GM21381 (cell line): ENCODE measurements at regions not wholly inside any gene's neighbourhood (a gene's known extent, or its start where the extent isn't known, plus 50 kb on each side); places are given as distances from the start of the nearest gene placed in this dataset.
"Not testable (repeated sequence)": the region's sequence is repeated elsewhere in the genome, so short reads cannot be mapped to it uniquely, and the experiment has no call there.

Source experiments
- ATAC-seq: cut with Tn5 transposase; IDR thresholded peaks from one replicate; pipeline ENCODE4 v1.9.1; 2021; ENCODE audit warnings: mild to moderate bottlenecking, moderate library complexity; ENCODE audit not compliant: unreplicated experiment

DNA sequence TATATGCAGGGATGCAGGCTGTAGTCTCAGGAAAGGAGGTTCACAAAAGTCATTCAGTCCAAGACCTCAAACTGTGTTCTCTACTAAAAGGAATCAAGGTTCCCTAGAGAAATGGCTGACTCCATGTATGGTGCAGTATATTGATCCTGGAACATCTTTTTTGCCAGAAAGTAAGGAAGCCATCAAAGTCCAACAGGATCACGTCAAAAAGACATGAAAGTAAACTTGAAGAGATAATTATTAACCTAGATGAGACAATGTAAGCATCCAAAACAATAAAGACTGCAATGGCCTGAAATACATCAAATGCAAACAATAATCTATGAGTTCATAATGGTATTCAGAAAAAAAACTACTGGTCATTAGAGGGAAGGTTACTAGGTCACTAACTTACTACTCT is 115.6 kb upstream of the FABP2 start:
- ATAC-seq, result not testable (repeated sequence)

DNA sequence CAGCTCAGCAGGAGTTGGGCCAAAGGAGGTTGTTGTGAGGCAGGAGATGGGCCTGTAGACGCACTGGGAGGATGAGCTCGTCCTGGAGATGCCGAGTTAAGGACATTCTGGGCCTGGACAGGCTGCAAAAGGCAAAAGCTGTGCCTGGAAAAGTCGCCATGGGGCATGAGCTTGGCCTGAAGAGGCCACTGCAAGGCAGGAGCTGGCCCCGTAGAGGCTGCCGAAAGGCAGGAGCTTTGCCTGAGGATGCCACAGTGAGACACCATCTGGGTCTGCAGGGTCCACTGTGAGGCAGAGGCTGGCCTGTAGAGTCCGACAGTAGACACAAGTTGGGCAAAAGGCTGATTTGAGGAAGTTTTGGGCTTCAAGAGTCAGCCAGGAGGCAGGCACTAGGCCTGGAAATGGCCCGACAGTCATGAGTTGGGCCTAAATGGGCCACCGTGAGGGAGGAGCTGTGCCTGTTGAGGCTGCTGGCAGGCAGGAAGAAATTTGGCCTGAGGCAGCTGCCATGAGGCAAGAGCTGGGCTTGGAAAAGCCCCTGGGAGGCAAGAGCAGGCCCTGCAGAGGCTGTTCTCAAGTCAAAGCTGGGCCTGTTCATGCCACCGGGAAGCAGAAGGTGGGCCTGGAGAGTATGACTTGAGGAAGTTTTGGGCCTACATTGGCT is 86.8 kb upstream of the FABP2 start:
- ATAC-seq, result not testable (repeated sequence)

DNA sequence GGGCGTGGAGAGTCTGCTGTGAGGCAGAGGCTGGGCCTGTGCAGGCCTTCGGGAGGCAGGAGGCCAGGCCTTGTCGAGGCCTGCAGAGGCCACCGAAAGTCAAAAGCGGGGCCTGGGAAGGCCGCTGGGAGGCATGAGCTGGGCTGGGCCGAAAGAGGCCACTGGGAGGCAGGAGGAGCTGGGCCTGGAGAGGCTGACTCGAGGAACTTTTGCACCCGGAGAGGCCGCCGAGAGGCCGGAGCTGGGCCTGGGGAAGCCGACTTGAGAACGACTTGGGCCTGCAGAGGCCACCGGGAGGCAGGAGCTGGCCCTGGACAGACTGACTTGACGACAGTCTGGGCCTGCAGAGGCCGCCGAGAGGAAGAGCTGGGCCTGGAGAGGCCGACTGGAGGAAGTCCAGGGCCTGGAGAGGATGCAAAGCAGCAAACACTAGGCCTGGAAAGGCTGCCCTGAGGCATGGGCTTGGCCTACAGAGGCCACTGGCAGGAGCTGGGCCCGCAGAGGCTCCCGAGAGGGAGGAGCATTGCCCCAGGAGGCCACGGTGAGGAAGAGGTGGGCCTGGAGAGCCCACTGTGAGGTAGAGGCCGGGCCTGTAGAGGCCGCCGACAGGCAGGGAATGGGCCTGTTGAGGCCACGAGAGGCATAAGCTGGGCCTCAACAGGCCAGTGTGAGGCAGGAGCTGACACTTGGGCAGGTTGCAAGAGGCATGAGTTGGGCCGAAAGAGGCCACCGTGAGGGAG is 85.0 kb upstream of the FABP2 start:
- ATAC-seq, result not testable (repeated sequence)

DNA sequence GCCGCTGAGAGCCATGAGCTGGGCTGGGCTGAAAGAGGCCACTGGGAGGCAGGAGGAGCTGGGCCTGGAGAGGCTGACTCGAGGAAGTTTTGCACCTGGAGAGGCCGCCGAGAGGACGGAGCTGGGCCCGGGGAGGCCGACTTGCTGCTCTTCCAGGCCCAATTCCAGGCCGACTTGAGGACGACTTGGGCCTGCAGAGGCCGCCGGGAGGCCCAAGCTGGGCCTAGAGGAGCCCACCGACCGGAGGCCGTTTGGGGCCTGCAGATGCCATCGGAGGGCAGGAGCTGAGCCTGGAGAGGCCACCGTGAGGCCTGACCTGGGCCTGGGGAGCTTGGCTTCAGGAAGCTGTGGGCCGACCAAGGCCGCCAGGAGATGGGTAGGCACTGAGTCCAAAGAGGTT is 84.1 kb upstream of the FABP2 start:
- not testable (repeated sequence) for ATAC-seq

DNA sequence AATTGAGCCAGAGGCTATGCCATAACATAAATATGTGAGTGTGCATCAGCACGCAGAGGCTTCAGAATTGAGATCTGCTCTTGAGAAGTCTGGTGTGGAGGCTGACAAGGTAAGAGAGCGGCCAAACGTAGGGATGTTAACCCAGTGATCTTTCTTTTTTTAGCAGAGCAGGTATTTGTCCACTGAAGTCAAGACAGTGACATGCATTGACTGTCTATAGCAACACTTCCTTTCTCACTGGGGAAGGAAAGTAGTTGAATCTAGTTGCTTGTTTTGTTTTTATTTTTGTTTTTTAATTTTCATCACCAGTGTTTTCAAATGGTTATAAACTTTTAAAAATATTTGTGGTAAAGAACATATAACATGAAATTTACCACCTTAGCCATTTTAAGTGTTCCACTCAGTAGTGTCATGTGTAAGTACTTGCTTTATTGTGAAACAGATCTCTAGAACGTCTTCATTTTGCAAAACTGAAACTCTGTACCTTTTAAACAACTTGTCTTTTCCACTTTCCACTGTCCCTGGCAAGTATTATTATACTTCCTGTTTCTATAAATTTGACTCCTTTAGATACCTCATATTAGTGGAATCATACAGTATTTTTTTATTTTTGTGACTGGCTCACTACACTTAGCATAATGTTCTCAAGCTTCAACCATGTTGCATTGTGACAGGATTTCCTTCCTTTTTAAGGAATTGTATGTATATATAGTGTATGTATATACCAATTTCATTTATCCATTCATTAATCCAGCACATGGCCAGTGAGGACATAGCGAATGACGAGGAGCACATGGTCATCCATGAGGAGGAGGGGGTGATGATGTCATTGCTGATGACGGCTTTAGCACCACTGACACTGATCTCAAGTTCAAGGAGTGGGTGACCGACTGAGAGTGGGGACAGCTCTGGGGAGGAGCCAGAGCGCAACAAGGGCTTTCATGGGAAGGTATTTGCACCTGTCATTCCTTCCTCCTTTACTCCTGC is 80.7 kb upstream of the FABP2 start:
- peak; percentile 81 for ATAC-seq

DNA sequence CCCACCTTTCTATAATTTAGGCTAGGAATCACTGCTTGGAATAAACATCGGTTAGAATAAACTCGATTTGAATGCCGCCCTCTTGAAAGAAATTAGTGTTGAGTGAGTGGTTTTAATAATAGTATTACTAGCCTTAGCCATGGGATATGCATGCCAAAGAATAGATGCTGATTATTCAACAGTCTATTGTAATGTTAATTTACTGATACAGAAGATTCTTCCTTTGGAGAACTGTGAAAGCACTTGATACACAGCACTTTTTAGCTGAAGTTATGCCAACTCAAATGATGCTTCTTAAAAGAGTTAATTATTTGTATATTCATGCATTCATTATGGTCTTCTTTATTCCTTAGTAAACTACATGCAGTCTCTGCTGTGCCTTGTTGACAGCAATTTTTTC is 73.8 kb upstream of the FABP2 start:
- not testable (repeated sequence) for ATAC-seq

DNA sequence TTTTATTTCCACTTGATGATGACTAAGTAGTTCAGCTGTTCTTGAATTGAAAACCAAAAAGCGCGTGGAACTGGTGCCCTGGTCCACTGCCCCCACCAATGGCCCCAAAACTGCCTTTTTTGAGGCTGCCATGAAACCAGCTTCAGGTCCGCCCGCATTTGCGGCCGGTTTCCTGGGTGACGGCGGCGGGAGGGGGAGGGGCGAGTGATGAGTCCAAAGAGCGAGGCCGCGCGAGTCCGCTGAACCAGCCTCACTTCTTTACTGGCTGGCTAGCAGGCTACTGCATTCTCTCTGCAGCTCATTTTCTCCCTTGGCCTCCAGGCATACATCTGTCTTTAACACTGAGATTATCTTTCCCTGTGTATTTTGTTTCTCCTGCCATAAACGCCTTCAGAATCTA is 72.9 kb upstream of the FABP2 start:
- no peak for ATAC-seq

DNA sequence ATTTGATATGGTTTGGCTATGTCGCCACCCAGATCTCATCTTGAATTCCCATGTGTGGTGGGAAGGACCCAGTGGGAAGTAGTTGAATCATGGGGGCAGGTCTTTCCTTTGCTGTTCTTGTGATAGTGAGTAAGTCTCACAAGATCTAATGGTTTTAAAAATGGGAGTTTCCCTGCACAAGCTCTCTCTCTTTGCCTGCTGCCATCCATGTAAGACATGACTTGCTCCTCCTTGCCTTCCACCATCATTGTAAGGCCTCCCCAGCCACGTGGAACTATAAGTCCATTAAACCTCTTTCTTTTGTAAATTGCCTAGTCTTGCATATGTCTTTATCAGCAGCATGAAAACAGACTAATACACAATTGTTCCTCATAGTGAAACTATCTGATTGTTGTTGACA is 66.9 kb upstream of the FABP2 start:
- not testable (repeated sequence) for ATAC-seq

DNA sequence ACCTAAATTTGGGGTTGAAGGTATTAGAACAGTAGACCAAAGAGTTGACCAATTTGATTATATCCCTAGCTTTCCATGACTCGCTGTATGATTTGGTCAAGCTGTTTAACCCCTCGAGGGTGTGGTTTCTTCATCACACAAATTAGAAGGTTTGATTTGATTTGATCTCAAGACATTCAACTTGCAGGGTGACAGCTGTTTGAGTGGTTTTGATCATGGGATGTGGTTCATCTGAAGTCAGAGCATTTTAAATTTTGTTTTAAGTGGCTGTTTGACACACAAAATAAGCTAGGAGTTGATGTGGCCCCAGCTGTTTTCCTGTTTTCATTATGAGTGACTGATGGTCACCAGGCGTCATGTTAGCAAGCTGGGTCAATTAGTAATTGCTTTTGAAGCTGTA is 52.7 kb upstream of the FABP2 start:
- not testable (repeated sequence) for ATAC-seq

DNA sequence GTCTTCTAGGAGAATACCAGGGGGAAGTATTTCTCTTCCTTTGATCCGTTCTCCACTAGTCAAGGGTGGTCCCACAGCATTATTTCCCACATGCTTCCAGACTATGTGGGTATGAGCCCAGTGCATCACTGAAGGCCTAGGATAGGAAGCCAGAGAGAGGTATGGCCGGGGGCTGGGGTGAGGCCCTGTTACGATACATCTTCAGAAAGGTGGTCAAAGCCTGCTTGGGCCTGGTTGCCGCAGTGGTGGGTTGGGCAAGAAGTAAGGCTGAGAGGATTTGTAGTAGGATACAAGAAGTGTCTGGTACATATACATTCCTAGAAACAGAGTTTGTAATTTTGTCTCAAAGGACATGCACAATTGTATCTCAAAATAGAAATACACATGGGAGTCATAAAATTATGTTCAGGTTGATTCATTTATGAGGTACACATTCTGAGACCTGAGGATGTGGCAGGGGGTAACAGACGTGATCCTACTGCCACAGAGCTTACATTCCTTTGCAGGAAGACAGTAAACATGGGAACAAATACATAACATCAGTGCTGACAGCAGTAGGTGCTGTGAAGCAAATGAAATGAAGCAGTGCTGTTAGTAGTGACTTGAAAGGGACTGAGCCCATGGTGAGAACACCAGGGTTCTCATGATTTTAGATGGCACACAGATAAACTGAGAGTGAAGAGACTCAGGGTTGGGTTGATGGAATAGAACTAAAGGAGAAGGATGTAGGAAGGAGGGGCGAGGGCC is 50.6 kb upstream of the FABP2 start:
- not testable (repeated sequence) for ATAC-seq
